ENCODE measurements at regions not wholly inside any gene's neighbourhood (a gene's known extent, or its start where the extent isn't known, plus 50 kb on each side); places are given as distances from the start of the nearest gene placed in this dataset.

- TF ChIP-seq CTCF (IDR thresholded peaks at IDR 0.05; ENCODE audit: low read length) (no peak), EZH2 (IDR thresholded peaks at IDR 0.05; ENCODE audit: borderline replicate concordance, low read length) (no peak)
These were observed 1990.3 kb downstream of the TP53TG3F start for GRCh38 chr16:35449663-35450062.

Data from OCI-LY1 (cell line).